HEK293 (cell line): ENCODE measurements at regions not wholly inside any gene's neighbourhood (a gene's known extent, or its start where the extent isn't known, plus 50 kb on each side); places are given as distances from the start of the nearest gene placed in this dataset.

Experiments
- SALL2 ChIP-seq: fragments of 450-650 bp; formaldehyde crosslinking; IDR thresholded peaks from 2 replicates; pipeline ENCODE4 v1.5.0; 2017; ENCODE audit warnings: missing biosample characterization, mild to moderate bottlenecking, missing genetic modification characterization, borderline replicate concordance
- ZBTB21 ChIP-seq: fragments of 450-650 bp; formaldehyde crosslinking; IDR thresholded peaks from 2 replicates; pipeline ENCODE4 v1.5.1; 2017; ENCODE audit warnings: missing biosample characterization, missing genetic modification characterization
- ZFP37 ChIP-seq: fragments of 450-650 bp; formaldehyde crosslinking; IDR thresholded peaks from 2 replicates; pipeline ENCODE4 v1.5.1; 2016; ENCODE audit warnings: missing biosample characterization, missing genetic modification characterization
- ZNF146 ChIP-seq: fragments of 450-650 bp; formaldehyde crosslinking; IDR thresholded peaks from 2 replicates; pipeline ENCODE4 v1.5.1; 2016; ENCODE audit warnings: missing biosample characterization, missing genetic modification characterization
- ZNF274 ChIP-seq, 2 experiments: fragments of 200-500 bp in 1 of 2; fragments of 450-650 bp in 1 of 2; sonication (Bioruptor generic) in 1 of 2; formaldehyde crosslinking in 1 of 2; IDR thresholded peaks; 2 replicates each; pipeline versions ENCODE4 v1.5.1 to v1.6.1; 2014 to 2016; ENCODE audit warnings: borderline replicate concordance in 1 of 2, inconsistent platforms in 1 of 2, low read length in 1 of 2, missing biosample characterization in 1 of 2, missing genetic modification characterization in 1 of 2
- ZNF292 ChIP-seq: fragments of 450-650 bp; formaldehyde crosslinking; IDR thresholded peaks from 2 replicates; pipeline ENCODE4 v1.5.1; 2016; ENCODE audit warnings: low read depth, missing biosample characterization, missing genetic modification characterization, borderline replicate concordance
- ZNF501 ChIP-seq: fragments of 450-650 bp; formaldehyde crosslinking; IDR thresholded peaks from 2 replicates; pipeline ENCODE4 v1.5.1; 2016; ENCODE audit warnings: missing biosample characterization, missing genetic modification characterization
- ZNF654 ChIP-seq: fragments of 450-650 bp; formaldehyde crosslinking; IDR thresholded peaks from 2 replicates; pipeline ENCODE4 v1.5.1; 2016; ENCODE audit warnings: low read depth, missing biosample characterization, missing genetic modification characterization
- ZSCAN18 ChIP-seq: fragments of 450-650 bp; formaldehyde crosslinking; IDR thresholded peaks from 2 replicates; pipeline ENCODE4 v1.5.1; 2016; ENCODE audit warnings: missing biosample characterization, missing genetic modification characterization
- TF ChIP-seq, protein P1 (sequence below): fragments of 450-650 bp; formaldehyde crosslinking; IDR thresholded peaks from 2 replicates; pipeline ENCODE4 v1.5.1; 2016; ENCODE audit warnings: missing biosample characterization, missing genetic modification characterization
- TF ChIP-seq, protein P2 (sequence below): fragments of 450-650 bp; formaldehyde crosslinking; IDR thresholded peaks from 2 replicates; pipeline ENCODE4 v1.5.1; 2016; ENCODE audit warnings: missing biosample characterization, missing genetic modification characterization

GRCh38 chr2:133988316-133988891 is 265.5 kb upstream of the MGAT5 start:
- no peak for TF ChIP-seq ZNF292 (tag by site-specific recombination)
- TF ChIP-seq SALL2 (tag by site-specific recombination) = no peak
- TF ChIP-seq, protein P1, sequence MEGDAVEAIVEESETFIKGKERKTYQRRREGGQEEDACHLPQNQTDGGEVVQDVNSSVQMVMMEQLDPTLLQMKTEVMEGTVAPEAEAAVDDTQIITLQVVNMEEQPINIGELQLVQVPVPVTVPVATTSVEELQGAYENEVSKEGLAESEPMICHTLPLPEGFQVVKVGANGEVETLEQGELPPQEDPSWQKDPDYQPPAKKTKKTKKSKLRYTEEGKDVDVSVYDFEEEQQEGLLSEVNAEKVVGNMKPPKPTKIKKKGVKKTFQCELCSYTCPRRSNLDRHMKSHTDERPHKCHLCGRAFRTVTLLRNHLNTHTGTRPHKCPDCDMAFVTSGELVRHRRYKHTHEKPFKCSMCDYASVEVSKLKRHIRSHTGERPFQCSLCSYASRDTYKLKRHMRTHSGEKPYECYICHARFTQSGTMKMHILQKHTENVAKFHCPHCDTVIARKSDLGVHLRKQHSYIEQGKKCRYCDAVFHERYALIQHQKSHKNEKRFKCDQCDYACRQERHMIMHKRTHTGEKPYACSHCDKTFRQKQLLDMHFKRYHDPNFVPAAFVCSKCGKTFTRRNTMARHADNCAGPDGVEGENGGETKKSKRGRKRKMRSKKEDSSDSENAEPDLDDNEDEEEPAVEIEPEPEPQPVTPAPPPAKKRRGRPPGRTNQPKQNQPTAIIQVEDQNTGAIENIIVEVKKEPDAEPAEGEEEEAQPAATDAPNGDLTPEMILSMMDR = no peak
- no peak for TF ChIP-seq ZFP37
- TF ChIP-seq, protein P2, sequence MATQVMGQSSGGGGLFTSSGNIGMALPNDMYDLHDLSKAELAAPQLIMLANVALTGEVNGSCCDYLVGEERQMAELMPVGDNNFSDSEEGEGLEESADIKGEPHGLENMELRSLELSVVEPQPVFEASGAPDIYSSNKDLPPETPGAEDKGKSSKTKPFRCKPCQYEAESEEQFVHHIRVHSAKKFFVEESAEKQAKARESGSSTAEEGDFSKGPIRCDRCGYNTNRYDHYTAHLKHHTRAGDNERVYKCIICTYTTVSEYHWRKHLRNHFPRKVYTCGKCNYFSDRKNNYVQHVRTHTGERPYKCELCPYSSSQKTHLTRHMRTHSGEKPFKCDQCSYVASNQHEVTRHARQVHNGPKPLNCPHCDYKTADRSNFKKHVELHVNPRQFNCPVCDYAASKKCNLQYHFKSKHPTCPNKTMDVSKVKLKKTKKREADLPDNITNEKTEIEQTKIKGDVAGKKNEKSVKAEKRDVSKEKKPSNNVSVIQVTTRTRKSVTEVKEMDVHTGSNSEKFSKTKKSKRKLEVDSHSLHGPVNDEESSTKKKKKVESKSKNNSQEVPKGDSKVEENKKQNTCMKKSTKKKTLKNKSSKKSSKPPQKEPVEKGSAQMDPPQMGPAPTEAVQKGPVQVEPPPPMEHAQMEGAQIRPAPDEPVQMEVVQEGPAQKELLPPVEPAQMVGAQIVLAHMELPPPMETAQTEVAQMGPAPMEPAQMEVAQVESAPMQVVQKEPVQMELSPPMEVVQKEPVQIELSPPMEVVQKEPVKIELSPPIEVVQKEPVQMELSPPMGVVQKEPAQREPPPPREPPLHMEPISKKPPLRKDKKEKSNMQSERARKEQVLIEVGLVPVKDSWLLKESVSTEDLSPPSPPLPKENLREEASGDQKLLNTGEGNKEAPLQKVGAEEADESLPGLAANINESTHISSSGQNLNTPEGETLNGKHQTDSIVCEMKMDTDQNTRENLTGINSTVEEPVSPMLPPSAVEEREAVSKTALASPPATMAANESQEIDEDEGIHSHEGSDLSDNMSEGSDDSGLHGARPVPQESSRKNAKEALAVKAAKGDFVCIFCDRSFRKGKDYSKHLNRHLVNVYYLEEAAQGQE (tag by site-specific recombination) = no peak
- no peak for TF ChIP-seq ZSCAN18 (tag by site-specific recombination)
- no peak for TF ChIP-seq ZNF146 (tag by site-specific recombination)
- no peak for TF ChIP-seq ZBTB21 (tag by site-specific recombination)
- TF ChIP-seq ZNF654 = no peak
- TF ChIP-seq ZNF274 (IDR thresholded peaks at IDR 0.05; ENCODE audit: low read length) = no peak
- TF ChIP-seq ZNF274 (tag by site-specific recombination; IDR thresholded peaks at IDR 0.05; ENCODE audit: borderline replicate concordance) = no peak
- TF ChIP-seq ZNF501 = no peak
